ENCODE measurements at regions not wholly inside any gene's neighbourhood (a gene's known extent, or its start where the extent isn't known, plus 50 kb on each side); places are given as distances from the start of the nearest gene placed in this dataset.

- TF ChIP-seq POLR2A (IDR thresholded peaks at IDR 0.05; ENCODE audit: low read depth) (no peak), CTCF (IDR thresholded peaks at IDR 0.05) (no peak), POLR2AphosphoS5 (IDR thresholded peaks at IDR 0.05) (no peak)
Measured at GRCh38 chr2:118661179-118661578, 186.3 kb downstream of the EN1 start.

Data from esophagus muscularis mucosa (tissue), 3 donors.